ENCODE measurements at regions not wholly inside any gene's neighbourhood (a gene's known extent, or its start where the extent isn't known, plus 50 kb on each side); places are given as distances from the start of the nearest gene placed in this dataset.
A peak's percentile ranks its signal among the peaks of the same experiment; 100 is the strongest.

GRCh38 chr2:181308766-181309515 is 148.2 kb upstream of the ITGA4 start:
- DNase-seq: no peak

GRCh38 chr2:181309586-181309985 is 147.6 kb upstream of the ITGA4 start:
- DNase-seq: no peak

- no peak for DNase-seq
Measured at GRCh38 chr2:181310967-181311366, 146.2 kb upstream of the ITGA4 start.

GRCh38 chr2:181311837-181312236 is 145.3 kb upstream of the ITGA4 start:
- DNase-seq: no peak

- peak; percentile 58 for DNase-seq
Measured at GRCh38 chr2:181312515-181312927, 144.7 kb upstream of the ITGA4 start.

GRCh38 chr2:181313845-181314244 is 143.3 kb upstream of the ITGA4 start:
- no peak for DNase-seq

- no peak for DNase-seq
Measured at GRCh38 chr2:181314551-181314950, 142.6 kb upstream of the ITGA4 start.

GRCh38 chr2:181317511-181317910 is 139.7 kb upstream of the ITGA4 start:
- DNase-seq: no peak

- DNase-seq: no peak
Measured at GRCh38 chr2:181318504-181319280, 138.5 kb upstream of the ITGA4 start.

- no peak for DNase-seq
Measured at GRCh38 chr2:181319286-181319685, 137.9 kb upstream of the ITGA4 start.

GRCh38 chr2:181320638-181321037 is 136.5 kb upstream of the ITGA4 start:
- DNase-seq: no peak

- no peak for DNase-seq
Measured at GRCh38 chr2:181324912-181325311, 132.3 kb upstream of the ITGA4 start.

- no peak for DNase-seq
Measured at GRCh38 chr2:181326661-181327060, 130.5 kb upstream of the ITGA4 start.

GRCh38 chr2:181330286-181330685 is 126.9 kb upstream of the ITGA4 start:
- DNase-seq: no peak

GRCh38 chr2:181332044-181332605 is 125.1 kb upstream of the ITGA4 start:
- no peak for DNase-seq

GRCh38 chr2:181334158-181334826 is 122.9 kb upstream of the ITGA4 start:
- no peak for DNase-seq

- DNase-seq: no peak
Measured at GRCh38 chr2:181340891-181341290, 116.3 kb upstream of the ITGA4 start.

GRCh38 chr2:181341855-181342600 is 115.2 kb upstream of the ITGA4 start:
- no peak for DNase-seq

GRCh38 chr2:181348107-181348837 is 108.9 kb upstream of the ITGA4 start:
- DNase-seq: no peak

GRCh38 chr2:181352158-181352557 is 105.0 kb upstream of the ITGA4 start:
- DNase-seq: no peak

- no peak for DNase-seq
Measured at GRCh38 chr2:181354626-181355025, 102.6 kb upstream of the ITGA4 start.

- no peak for DNase-seq
Measured at GRCh38 chr2:181356526-181357130, 100.6 kb upstream of the ITGA4 start.

All from NK-92 treated with Interleukin-12 subunit alpha and Interleukin-12 subunit beta, amount 100 ng/mL, for 24 hours (cell line).